GM21515 (cell line): ENCODE measurements at regions not wholly inside any gene's neighbourhood (a gene's known extent, or its start where the extent isn't known, plus 50 kb on each side); places are given as distances from the start of the nearest gene placed in this dataset.
A peak's percentile ranks its signal among the peaks of the same experiment; 100 is the strongest.

Experiments used
- ATAC-seq: cut with Tn5 transposase; IDR thresholded peaks from one replicate; pipeline ENCODE4 v1.9.1; 2021; ENCODE audit not compliant: unreplicated experiment

- ATAC-seq: no peak
Observed at GRCh38 chr10:33524966-33525365, 190.5 kb upstream of the NRP1 start.

GRCh38 chr10:33524041-33524440 lies 189.6 kb upstream of the NRP1 start:
- ATAC-seq: no peak

- ATAC-seq: no peak
Observed at GRCh38 chr10:33523236-33523792, 188.8 kb upstream of the NRP1 start.

- no peak for ATAC-seq
Observed at GRCh38 chr10:33521904-33522303, 187.4 kb upstream of the NRP1 start.

- ATAC-seq: no peak
Observed at GRCh38 chr10:33521062-33521461, 186.6 kb upstream of the NRP1 start.

GRCh38 chr10:33520223-33520622 lies 185.8 kb upstream of the NRP1 start:
- ATAC-seq: no peak

- ATAC-seq: no peak
Observed at GRCh38 chr10:33519130-33519860, 184.8 kb upstream of the NRP1 start.

- ATAC-seq: no peak
Observed at GRCh38 chr10:33510206-33510605, 175.7 kb upstream of the NRP1 start.

GRCh38 chr10:33509231-33509831 lies 174.9 kb upstream of the NRP1 start:
- ATAC-seq: no peak

- ATAC-seq: no peak
Observed at GRCh38 chr10:33507662-33508425, 173.4 kb upstream of the NRP1 start.

GRCh38 chr10:33506838-33507661 lies 172.6 kb upstream of the NRP1 start:
- peak; percentile 76 for ATAC-seq

GRCh38 chr10:33506391-33506790 lies 171.9 kb upstream of the NRP1 start:
- ATAC-seq: no peak

GRCh38 chr10:33501161-33501560 lies 166.7 kb upstream of the NRP1 start:
- ATAC-seq: no peak

GRCh38 chr10:33498391-33498891 lies 164.0 kb upstream of the NRP1 start:
- no peak for ATAC-seq

- no peak for ATAC-seq
Observed at GRCh38 chr10:33497338-33497737, 162.9 kb upstream of the NRP1 start.

GRCh38 chr10:33496096-33496495 lies 161.6 kb upstream of the NRP1 start:
- no peak for ATAC-seq

- no peak for ATAC-seq
Observed at GRCh38 chr10:33494694-33495265, 160.3 kb upstream of the NRP1 start.

- ATAC-seq: no peak
Observed at GRCh38 chr10:33493978-33494377, 159.5 kb upstream of the NRP1 start.

GRCh38 chr10:33493497-33493896 lies 159.0 kb upstream of the NRP1 start:
- no peak for ATAC-seq

GRCh38 chr10:33492701-33493345 lies 158.4 kb upstream of the NRP1 start:
- no peak for ATAC-seq
